Colonic mucosa (tissue), 4 donors: ENCODE measurements at regions not wholly inside any gene's neighbourhood (a gene's known extent, or its start where the extent isn't known, plus 50 kb on each side); places are given as distances from the start of the nearest gene placed in this dataset.

Source experiments
- DNase-seq: peaks from one replicate; pipeline ENCODE4 v3.0.0-alpha.2; 2020
- H3K27ac ChIP-seq: fragments of 200-600 bp; one replicate; pipeline ENCODE4 v1.8.0; 2021
- H3K27me3 ChIP-seq: fragments of 200-600 bp; one replicate; pipeline ENCODE4 v1.8.0; 2021
- H3K36me3 ChIP-seq: fragments of 200-600 bp; one replicate; pipeline ENCODE4 v1.8.0; 2021
- H3K4me1 ChIP-seq: fragments of 200-600 bp; one replicate; pipeline ENCODE4 v1.8.0; 2021; ENCODE audit warnings: mild to moderate bottlenecking
- H3K4me3 ChIP-seq: fragments of 200-600 bp; one replicate; pipeline ENCODE4 v1.8.0; 2021
- H3K9ac ChIP-seq, 2 donors: one replicate each; pipeline ENCODE4 v1.7.0; 2013; ENCODE audit warnings: control low read depth in 2 of 2, low read depth in 2 of 2, low read length in 2 of 2
- H3K9me3 ChIP-seq: fragments of 200-600 bp; one replicate; pipeline ENCODE4 v1.8.0; 2021
- CTCF ChIP-seq: fragments of 200-600 bp; IDR thresholded peaks from one replicate; pipeline ENCODE4 v1.8.0; 2022; ENCODE audit warnings: antibody characterized with exemption, mild to moderate bottlenecking
- intact Hi-C: fragments of 100-400 bp; cut with DNase I; formaldehyde crosslinking; loops from one replicate; pipeline ENCODE4 v1.14.1; 2022
- donor health status: healthy.
- donor health status: DM: no; HTN: no; CAD: no.
- donor health status: DM: no; HTN: no; CAD: no.

GRCh38 chr4:57591073-57591472, 480.9 kb upstream of the IGFBP7 start:
- no peak overlapping the region for H3K4me3 ChIP-seq
- H3K9ac ChIP-seq = no peak overlapping the region
- TF ChIP-seq CTCF = no peak
- H3K36me3 ChIP-seq = no peaks in the 10 kb centered on the region
- no peaks in the 10 kb centered on the region for H3K9me3 ChIP-seq
- H3K27ac ChIP-seq = no peak overlapping the region
- intact Hi-C loops = no loop called here
- H3K27me3 ChIP-seq = no peaks in the 10 kb centered on the region
- no peak for DNase-seq
- H3K4me1 ChIP-seq = no peaks in the 10 kb centered on the region

GRCh38 chr4:57588557-57588956, 478.4 kb upstream of the IGFBP7 start:
- Histone ChIP-seq H3K4me3 (no peak overlapping the region), H3K36me3 (no peaks in the 10 kb centered on the region), H3K27ac (no peak overlapping the region), H3K9me3 (no peaks in the 10 kb centered on the region), H3K27me3 (no peaks in the 10 kb centered on the region), H3K9ac (no peak overlapping the region), H3K4me1 (no peaks in the 10 kb centered on the region)
- no peak for DNase-seq
- intact Hi-C loops = no loop called here
- TF ChIP-seq CTCF = no peak

GRCh38 chr4:57580710-57581599, 470.8 kb upstream of the IGFBP7 start:
- intact Hi-C loops = no loop called here

GRCh38 chr4:57575426-57575825, 465.2 kb upstream of the IGFBP7 start:
- TF ChIP-seq CTCF = no peak
- Histone ChIP-seq H3K27me3 (no peaks in the 10 kb centered on the region), H3K4me3 (no peak overlapping the region), H3K9me3 (no peaks in the 10 kb centered on the region), H3K27ac (no peak overlapping the region), H3K36me3 (no peaks in the 10 kb centered on the region), H3K4me1 (no peaks in the 10 kb centered on the region), H3K9ac (no peak overlapping the region)
- intact Hi-C loops = no loop called here
- DNase-seq = no peak

More at GRCh38 chr4:57580710-57581599, 470.8 kb upstream of the IGFBP7 start:
- Histone ChIP-seq H3K36me3 (no peaks in the 10 kb centered on the region), H3K27me3 (no peaks in the 10 kb centered on the region), H3K4me3 (no peak overlapping the region), H3K4me1 (no peaks in the 10 kb centered on the region), H3K9ac (no peak overlapping the region), H3K27ac (no peak overlapping the region), H3K9me3 (no peaks in the 10 kb centered on the region)
- TF ChIP-seq CTCF = no peak
- no peak for DNase-seq

GRCh38 chr4:57554556-57555092, 444.4 kb upstream of the IGFBP7 start:
- no peaks in the 10 kb centered on the region for H3K4me1 ChIP-seq
- intact Hi-C loops = no loop called here
- no peak overlapping the region for H3K27ac ChIP-seq

More at GRCh38 chr4:57554556-57555092, 444.4 kb upstream of the IGFBP7 start:
- no peaks in the 10 kb centered on the region for H3K27me3 ChIP-seq
- no peaks in the 10 kb centered on the region for H3K9me3 ChIP-seq
- TF ChIP-seq CTCF = no peak
- no peak for DNase-seq
- no peak overlapping the region for H3K4me3 ChIP-seq
- no peak overlapping the region for H3K9ac ChIP-seq
- H3K36me3 ChIP-seq = no peaks in the 10 kb centered on the region
